ENCODE measurements at regions not wholly inside any gene's neighbourhood (a gene's known extent, or its start where the extent isn't known, plus 50 kb on each side); places are given as distances from the start of the nearest gene placed in this dataset.
"Not testable (repeated sequence)": the region's sequence is repeated elsewhere in the genome, so short reads cannot be mapped to it uniquely, and the experiment has no call there.

- TF ChIP-seq, protein P1, sequence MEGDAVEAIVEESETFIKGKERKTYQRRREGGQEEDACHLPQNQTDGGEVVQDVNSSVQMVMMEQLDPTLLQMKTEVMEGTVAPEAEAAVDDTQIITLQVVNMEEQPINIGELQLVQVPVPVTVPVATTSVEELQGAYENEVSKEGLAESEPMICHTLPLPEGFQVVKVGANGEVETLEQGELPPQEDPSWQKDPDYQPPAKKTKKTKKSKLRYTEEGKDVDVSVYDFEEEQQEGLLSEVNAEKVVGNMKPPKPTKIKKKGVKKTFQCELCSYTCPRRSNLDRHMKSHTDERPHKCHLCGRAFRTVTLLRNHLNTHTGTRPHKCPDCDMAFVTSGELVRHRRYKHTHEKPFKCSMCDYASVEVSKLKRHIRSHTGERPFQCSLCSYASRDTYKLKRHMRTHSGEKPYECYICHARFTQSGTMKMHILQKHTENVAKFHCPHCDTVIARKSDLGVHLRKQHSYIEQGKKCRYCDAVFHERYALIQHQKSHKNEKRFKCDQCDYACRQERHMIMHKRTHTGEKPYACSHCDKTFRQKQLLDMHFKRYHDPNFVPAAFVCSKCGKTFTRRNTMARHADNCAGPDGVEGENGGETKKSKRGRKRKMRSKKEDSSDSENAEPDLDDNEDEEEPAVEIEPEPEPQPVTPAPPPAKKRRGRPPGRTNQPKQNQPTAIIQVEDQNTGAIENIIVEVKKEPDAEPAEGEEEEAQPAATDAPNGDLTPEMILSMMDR (IDR thresholded peaks at IDR 0.05), result no peak
- H3K9ac ChIP-seq (ENCODE audit: low read depth in 2 of 2, low read length in 2 of 2), result no peak overlapping the region
- H3K27me3 ChIP-seq, result no peaks in the 10 kb centered on the region
- no peaks in the 10 kb centered on the region for H3K9me3 ChIP-seq
- H3K4me3 ChIP-seq, result no peak overlapping the region
- no peak for DNase-seq
- no peak overlapping the region for H3K27ac ChIP-seq
- intact Hi-C loops (cut with DNase I), result no loop called here
- no peaks in the 10 kb centered on the region for H3K36me3 ChIP-seq
- H3K4me1 ChIP-seq, result no peaks in the 10 kb centered on the region
Measured at GRCh38 chrX:41005445-41005992, 79.7 kb upstream of the USP9X start.

DNA sequence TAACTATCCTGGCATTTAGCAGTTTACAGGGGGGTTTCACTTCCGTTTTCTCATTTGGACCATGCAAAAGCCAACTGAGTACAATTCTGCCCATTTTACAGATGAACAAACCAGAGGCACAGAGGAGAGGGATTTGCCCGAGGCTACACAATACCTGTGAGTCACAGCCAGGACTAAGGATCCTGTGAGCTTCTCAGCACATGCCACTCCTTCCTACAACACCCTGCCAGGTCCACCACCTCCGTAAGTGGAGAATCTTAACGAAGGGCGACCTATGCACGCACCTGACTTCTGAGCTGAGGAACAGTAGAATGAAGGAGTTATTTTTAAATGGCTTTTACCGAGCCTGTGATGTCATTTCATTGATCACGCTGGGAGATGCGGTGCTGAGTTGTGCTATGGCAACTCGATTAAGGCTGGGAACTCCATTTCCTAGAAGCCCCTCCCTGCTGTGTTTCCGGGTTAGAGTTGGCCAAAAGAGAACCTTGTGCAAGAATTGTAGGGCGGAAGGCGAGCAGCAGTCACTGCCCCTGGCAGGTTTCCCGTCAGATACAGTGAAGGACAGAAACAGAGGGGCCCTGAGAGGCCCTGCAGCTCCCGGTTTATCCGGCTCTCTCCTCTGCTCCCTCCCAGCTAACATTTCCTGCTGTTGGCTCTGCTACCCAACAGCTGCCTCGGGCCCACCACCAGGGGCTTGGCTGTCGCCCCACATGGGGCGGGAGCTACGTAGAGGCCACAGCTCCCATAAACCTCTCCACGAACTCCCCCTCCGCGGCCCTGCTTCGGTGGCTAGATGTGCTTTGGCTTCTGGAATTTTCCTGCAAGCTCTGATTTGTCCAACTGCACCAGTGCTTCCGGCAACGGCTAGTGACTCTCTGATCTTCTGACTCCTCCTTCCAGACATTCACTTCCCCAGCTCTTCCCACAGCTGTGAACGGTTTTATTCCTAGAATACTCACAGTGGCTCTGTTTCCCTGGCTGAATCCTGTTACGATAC, 75.1 kb upstream of the USP9X start:
- intact Hi-C loops (cut with DNase I), result no loop called here
- Histone ChIP-seq H3K9me3 (no peaks in the 10 kb centered on the region), H3K9ac (ENCODE audit: low read depth in 2 of 2, low read length in 2 of 2) (peak overlapping the region; percentile 17 to 52), H3K27me3 (no peaks in the 10 kb centered on the region), H3K27ac (peak overlapping the region; percentile 88), H3K4me1 (no peaks in the 10 kb centered on the region), H3K36me3 (no peaks in the 10 kb centered on the region), H3K4me3 (no peak overlapping the region)
- DNase-seq, result peak; percentile 82
- TF ChIP-seq, protein P1 (IDR thresholded peaks at IDR 0.05), result no peak

DNA sequence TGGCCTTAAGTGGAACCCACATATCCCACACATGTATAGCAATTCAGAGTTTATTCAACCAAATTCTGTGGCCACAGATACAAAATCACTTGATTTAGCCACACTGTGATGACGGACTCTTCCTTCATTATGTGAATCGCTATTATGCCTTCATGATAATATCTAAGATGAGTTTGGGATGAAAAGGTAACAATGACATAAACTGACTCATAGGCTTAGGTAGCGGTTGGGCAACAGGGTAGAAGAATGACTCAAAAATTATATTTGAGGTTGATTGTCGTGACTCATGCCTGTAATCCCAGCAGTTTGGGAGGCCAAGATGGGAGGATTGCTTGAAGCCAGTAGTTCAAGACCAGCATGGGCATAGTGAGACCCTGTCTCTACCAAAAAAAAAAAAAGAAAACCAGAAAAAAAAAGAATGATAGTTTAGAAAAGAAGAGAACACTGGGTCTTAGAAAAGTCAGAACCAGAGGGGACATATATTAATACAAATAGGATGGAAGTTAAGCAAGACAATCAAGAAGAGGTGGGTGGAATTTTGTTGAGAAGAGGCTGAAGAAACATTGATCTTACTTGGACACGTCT, 70.4 kb upstream of the USP9X start:
- H3K27ac ChIP-seq, result no peak overlapping the region
- H3K9ac ChIP-seq (ENCODE audit: low read depth in 2 of 2, low read length in 2 of 2), result no peak overlapping the region
- no peak for DNase-seq
- no peak overlapping the region for H3K4me3 ChIP-seq
- TF ChIP-seq, protein P1 (IDR thresholded peaks at IDR 0.05), result no peak
- no peaks in the 10 kb centered on the region for H3K9me3 ChIP-seq
- H3K4me1 ChIP-seq, result no peaks in the 10 kb centered on the region
- H3K27me3 ChIP-seq, result peaks cover 3% of the 10 kb centered on the region
- H3K36me3 ChIP-seq, result no peaks in the 10 kb centered on the region
- intact Hi-C loops (cut with DNase I), result no loop called here

DNA sequence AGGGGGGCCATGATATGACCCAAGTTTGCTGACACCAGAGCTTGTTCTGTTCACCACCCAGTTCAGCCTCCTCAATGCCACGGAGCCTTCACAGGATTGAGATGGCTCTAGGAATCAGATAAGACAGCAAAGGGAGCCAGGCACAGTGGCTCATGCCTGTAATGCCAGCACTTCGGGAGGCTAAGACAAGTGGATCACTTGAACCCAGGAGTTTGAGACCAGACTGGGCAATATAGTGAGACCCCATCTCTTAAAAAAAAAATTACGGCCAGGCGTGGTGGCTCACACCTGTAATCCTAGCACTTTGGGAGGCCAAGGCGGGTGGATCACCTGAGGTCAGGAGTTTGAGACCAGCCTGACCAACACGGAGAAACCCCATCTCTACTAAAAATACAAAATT, 67.5 kb upstream of the USP9X start:
- intact Hi-C loops (cut with DNase I); DNase-seq; H3K4me1 ChIP-seq; H3K27ac ChIP-seq; H3K9ac ChIP-seq (ENCODE audit: low read depth in 2 of 2, low read length in 2 of 2); H3K36me3 ChIP-seq; H3K9me3 ChIP-seq; H3K4me3 ChIP-seq; H3K27me3 ChIP-seq: not testable (repeated sequence)

DNA sequence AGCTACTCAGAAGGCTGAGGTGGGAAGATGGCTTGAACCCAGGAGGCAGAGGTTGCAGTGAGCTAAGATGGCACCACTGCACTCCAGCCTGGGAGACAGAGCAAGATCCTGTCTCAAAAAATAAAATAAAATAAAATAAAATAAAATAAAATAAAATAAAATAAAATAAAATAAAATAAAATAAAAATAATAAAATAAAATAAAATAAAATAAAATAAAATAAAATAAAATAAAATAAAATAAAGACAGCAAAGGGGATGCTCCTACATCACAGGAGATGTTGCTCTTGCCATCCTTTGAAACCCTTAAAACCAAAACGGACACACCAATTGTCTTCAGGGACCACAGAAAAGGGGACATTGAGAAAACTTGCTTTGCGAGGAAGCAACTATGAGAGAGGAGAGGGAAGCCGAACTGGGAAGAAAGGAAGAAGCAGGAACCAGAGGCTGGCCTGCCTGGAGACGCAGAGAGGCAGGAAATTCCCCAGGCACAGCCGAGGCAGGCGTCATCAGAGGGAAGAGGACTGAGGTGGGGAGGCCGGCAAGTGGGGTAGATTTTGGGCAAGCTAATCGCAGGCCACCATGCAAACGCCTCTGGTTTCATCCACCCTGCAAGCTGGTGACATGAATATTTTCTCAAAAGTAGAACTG, 66.7 kb upstream of the USP9X start:
- DNase-seq; H3K27me3 ChIP-seq; intact Hi-C loops (cut with DNase I); H3K9ac ChIP-seq (ENCODE audit: low read depth in 2 of 2, low read length in 2 of 2); H3K36me3 ChIP-seq; H3K27ac ChIP-seq; H3K4me3 ChIP-seq; H3K4me1 ChIP-seq; H3K9me3 ChIP-seq: not testable (repeated sequence)

DNA sequence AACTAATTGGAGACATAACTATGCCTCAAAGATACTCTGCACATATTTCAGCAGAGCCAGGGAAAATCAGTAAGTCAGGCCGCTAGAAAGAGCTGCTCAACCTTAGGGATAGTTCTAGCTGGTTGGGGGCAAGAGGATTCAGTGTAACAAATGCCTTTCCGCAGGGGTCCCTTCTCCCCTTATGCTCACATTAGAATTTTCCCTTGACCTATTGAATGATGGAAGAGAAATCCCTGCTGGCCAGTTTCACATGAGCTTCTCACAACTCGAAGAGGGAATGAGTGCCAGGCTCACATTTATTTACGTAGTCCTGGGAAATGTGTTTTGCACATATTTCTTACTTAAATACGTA, 66.2 kb upstream of the USP9X start:
- Histone ChIP-seq H3K9ac (ENCODE audit: low read depth in 2 of 2, low read length in 2 of 2) (no peak overlapping the region), H3K4me1 (no peaks in the 10 kb centered on the region), H3K27ac (no peak overlapping the region), H3K27me3 (peaks cover 3% of the 10 kb centered on the region), H3K9me3 (no peaks in the 10 kb centered on the region), H3K4me3 (no peak overlapping the region), H3K36me3 (no peaks in the 10 kb centered on the region)
- no peak for DNase-seq
- TF ChIP-seq, protein P1 (IDR thresholded peaks at IDR 0.05), result no peak
- intact Hi-C loops (cut with DNase I), result no loop called here

Measured in colonic mucosa (tissue), 4 donors.